Esophagus squamous epithelium (tissue), 5 donors: ENCODE measurements at regions not wholly inside any gene's neighbourhood (a gene's known extent, or its start where the extent isn't known, plus 50 kb on each side); places are given as distances from the start of the nearest gene placed in this dataset.
"Not testable (repeated sequence)": the region's sequence is repeated elsewhere in the genome, so short reads cannot be mapped to it uniquely, and the experiment has no call there.

Experiments
- DNase-seq: peaks from one replicate; lab custom pipeline; 2025; lab: John Stamatoyannopoulos, UW
- H3K27ac ChIP-seq, 4 donors: fragments of 200-600 bp; sonication (generic); one replicate each; pipeline ENCODE4 v1.5.1; 2016 to 2019; ENCODE audit warnings: mild to moderate bottlenecking in 1 of 4
- H3K27me3 ChIP-seq, 4 donors: fragments of 200-600 bp; sonication (generic); 1 replicate in 3 of 4; 2 replicates in 1 of 4; pipeline versions ENCODE4 v1.5.1 to v1.6.0; 2017 to 2021; ENCODE audit warnings: antibody characterized with exemption in 1 of 4
- H3K36me3 ChIP-seq, 3 donors: fragments of 200-600 bp; sonication (generic); one replicate each; pipeline ENCODE4 v1.5.1; 2016 to 2019
- H3K4me1 ChIP-seq, 3 donors: fragments of 200-600 bp; sonication (generic); one replicate each; pipeline ENCODE4 v1.5.1; 2017 to 2019
- H3K4me3 ChIP-seq, 4 donors: fragments of 200-600 bp; sonication (generic); 1 replicate in 3 of 4; 2 replicates in 1 of 4; pipeline ENCODE4 v1.5.1; 2016 to 2019; ENCODE audit warnings: mild to moderate bottlenecking in 2 of 4, moderate library complexity in 1 of 4
- H3K9me3 ChIP-seq, 3 donors: fragments of 200-600 bp; sonication (generic); one replicate each; pipeline ENCODE4 v1.5.1; 2016 to 2019
- CTCF ChIP-seq, 6 experiments: fragments of 450-650 bp in 4 of 6; fragments of 200-600 bp in 2 of 6; sonication (generic) in 2 of 6; IDR thresholded peaks; one replicate each; pipeline ENCODE4 v1.5.1; 2016 to 2019; ENCODE audit warnings: antibody characterized with exemption in 6 of 6, mild to moderate bottlenecking in 4 of 6, moderate library complexity in 4 of 6
- POLR2A ChIP-seq, 4 donors: fragments of 450-650 bp; IDR thresholded peaks; one replicate each; pipeline ENCODE4 v1.6.1; 2017; ENCODE audit warnings: antibody characterized with exemption in 4 of 4, mild to moderate bottlenecking in 4 of 4, moderate library complexity in 3 of 4
- WGBS, 2 donors: methylation state at CpG; one replicate each; pipeline ENCODE4 v1.1.5; 2018; 5-methylcytosine and 5-hydroxymethylcytosine counted together
- intact Hi-C: fragments of 100-400 bp; cut with DNase I; formaldehyde crosslinking; loops from one replicate; pipeline ENCODE4 v1.15.0; 2022
- donor health status: DM: yes; HTN: yes; CAD: no.

GRCh38 chr6:68059899-68060298, 575.2 kb upstream of the ADGRB3 start:
- TF ChIP-seq CTCF (IDR thresholded peaks at IDR 0.05): no peak
- no peak for TF ChIP-seq POLR2A (IDR thresholded peaks at IDR 0.05)
- H3K4me1 ChIP-seq: no peaks in the 10 kb centered on the region
- no peak for DNase-seq
- no peaks in the 10 kb centered on the region for H3K27me3 ChIP-seq
- no peak overlapping the region for H3K27ac ChIP-seq
- peaks cover 0 to 6% (median 0%) of the 10 kb centered on the region in 3 donors for H3K9me3 ChIP-seq
- peak overlapping the region in 1 of 4 donors; percentile 0 for H3K4me3 ChIP-seq
- intact Hi-C loops: no loop called here
- WGBS, 2 donors: 31 to 33% methylated on average over 4 of the region's 4 CpGs
- no peaks in the 10 kb centered on the region for H3K36me3 ChIP-seq

GRCh38 chr6:68059261-68059660, 575.8 kb upstream of the ADGRB3 start:
- H3K36me3 ChIP-seq: no peaks in the 10 kb centered on the region
- no peaks in the 10 kb centered on the region for H3K4me1 ChIP-seq
- H3K9me3 ChIP-seq: peaks cover 0 to 6% (median 0%) of the 10 kb centered on the region in 3 donors
- H3K27me3 ChIP-seq: no peaks in the 10 kb centered on the region
- no peak for TF ChIP-seq POLR2A (IDR thresholded peaks at IDR 0.05)
- TF ChIP-seq CTCF (IDR thresholded peaks at IDR 0.05): no peak
- no peak for DNase-seq
- H3K4me3 ChIP-seq: no peak overlapping the region
- H3K27ac ChIP-seq: no peak overlapping the region
- intact Hi-C loops: no loop called here
- 90 to 100% methylated on average over 1 of the region's 1 CpG for WGBS, 2 donors

GRCh38 chr6:68056596-68056995, 578.5 kb upstream of the ADGRB3 start:
- 63 to 81% methylated on average over 1 of the region's 1 CpG for WGBS, 2 donors
- intact Hi-C loops, H3K27me3 ChIP-seq, H3K4me1 ChIP-seq, H3K27ac ChIP-seq, H3K9me3 ChIP-seq, H3K36me3 ChIP-seq, H3K4me3 ChIP-seq, DNase-seq: not testable (repeated sequence)

- H3K4me3 ChIP-seq: no peak overlapping the region
- no peaks in the 10 kb centered on the region for H3K4me1 ChIP-seq
- intact Hi-C loops: no loop called here
- no peak overlapping the region for H3K27ac ChIP-seq
- H3K9me3 ChIP-seq: peaks cover 0 to 6% (median 0%) of the 10 kb centered on the region in 3 donors
- TF ChIP-seq POLR2A (IDR thresholded peaks at IDR 0.05): no peak
- no peak for TF ChIP-seq CTCF (IDR thresholded peaks at IDR 0.05)
- H3K27me3 ChIP-seq: no peaks in the 10 kb centered on the region
- WGBS, 2 donors: 39 to 78% methylated on average over 1 of the region's 1 CpG
- DNase-seq: no peak
- no peaks in the 10 kb centered on the region for H3K36me3 ChIP-seq
These were observed 580.3 kb upstream of the ADGRB3 start for GRCh38 chr6:68054756-68055155.

GRCh38 chr6:68053805-68054373, 581.2 kb upstream of the ADGRB3 start:
- H3K4me1 ChIP-seq: no peaks in the 10 kb centered on the region
- no peaks in the 10 kb centered on the region for H3K27me3 ChIP-seq
- intact Hi-C loops: no loop called here
- H3K4me3 ChIP-seq: no peak overlapping the region
- DNase-seq: no peak
- peaks cover 0 to 6% (median 0%) of the 10 kb centered on the region in 3 donors for H3K9me3 ChIP-seq
- H3K27ac ChIP-seq: no peak overlapping the region
- TF ChIP-seq CTCF (IDR thresholded peaks at IDR 0.05) (no peak), POLR2A (IDR thresholded peaks at IDR 0.05) (no peak)
- 34 to 52% methylated on average over 4 of the region's 4 CpGs for whole genome bisulfite sequencing, 2 donors
- H3K36me3 ChIP-seq: no peaks in the 10 kb centered on the region

GRCh38 chr6:68052234-68052633, 582.8 kb upstream of the ADGRB3 start:
- no peak overlapping the region for H3K4me3 ChIP-seq
- no peak for TF ChIP-seq POLR2A (IDR thresholded peaks at IDR 0.05)
- no peak for TF ChIP-seq CTCF (IDR thresholded peaks at IDR 0.05)
- intact Hi-C loops: no loop called here
- no peak overlapping the region for H3K27ac ChIP-seq
- no peaks in the 10 kb centered on the region for H3K9me3 ChIP-seq
- H3K4me1 ChIP-seq: no peaks in the 10 kb centered on the region
- DNase-seq: no peak
- H3K36me3 ChIP-seq: no peaks in the 10 kb centered on the region
- no peaks in the 10 kb centered on the region for H3K27me3 ChIP-seq
